ENCODE measurements at regions not wholly inside any gene's neighbourhood (a gene's known extent, or its start where the extent isn't known, plus 50 kb on each side); places are given as distances from the start of the nearest gene placed in this dataset.

DNA sequence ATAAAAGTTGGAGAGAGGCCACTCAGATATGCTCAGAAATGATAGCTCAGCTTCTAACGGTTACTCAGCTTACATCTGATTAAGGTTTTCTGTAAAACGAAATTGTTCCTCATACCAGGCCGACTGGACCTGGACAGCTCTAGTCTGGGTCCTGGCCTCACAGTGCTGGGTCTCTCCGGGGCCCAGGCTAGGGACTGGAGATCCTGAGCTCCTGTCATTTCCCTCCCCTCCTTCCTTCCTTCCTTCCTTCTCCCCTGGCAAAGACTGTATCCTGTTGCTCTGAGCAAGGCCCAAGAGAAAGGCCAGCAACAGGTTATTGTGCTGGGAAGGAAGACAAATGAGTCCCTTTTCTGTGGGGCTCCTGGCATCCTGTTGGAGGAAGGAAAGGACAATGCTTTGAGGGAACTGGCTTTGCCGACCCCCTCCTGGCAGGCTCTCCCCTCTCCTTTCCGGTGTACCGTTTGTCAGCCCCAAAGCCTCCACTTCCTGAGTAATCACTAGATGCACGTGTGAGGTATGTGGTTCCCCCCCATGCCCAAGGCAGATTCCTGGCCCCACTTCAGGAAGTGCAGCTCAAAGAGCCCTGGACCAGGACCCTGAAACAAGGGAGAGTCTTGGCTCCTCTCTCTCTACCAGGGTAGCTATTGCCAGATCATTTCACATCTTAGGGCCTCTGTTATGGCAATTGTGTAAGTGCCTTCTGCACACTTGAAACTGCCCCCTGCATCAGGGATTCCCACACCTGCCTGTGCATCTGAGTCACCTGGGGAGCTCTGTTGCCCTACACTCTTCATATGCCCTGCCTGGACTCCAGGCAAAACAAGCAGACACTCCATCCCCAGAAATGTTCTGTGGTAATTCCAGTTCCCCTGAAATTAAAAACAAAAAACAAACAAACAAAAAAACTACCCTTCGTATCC lies 212.7 kb upstream of the FGGY start:
- CTCF ChIA-PET, result interaction anchor here (0.7 kb wide), 1 partner anchor 552 kb away, joined by 4 read pairs; no protein-coding TSS in a partner anchor

GRCh38 chr1:59085101-59085500 lies 211.8 kb upstream of the FGGY start:
- CTCF ChIA-PET, result no interaction called here
- intact Hi-C loops (cut with micrococcal nuclease; ENCODE audit: unreplicated experiment), result no loop called here
- TF ChIP-seq, protein P1, sequence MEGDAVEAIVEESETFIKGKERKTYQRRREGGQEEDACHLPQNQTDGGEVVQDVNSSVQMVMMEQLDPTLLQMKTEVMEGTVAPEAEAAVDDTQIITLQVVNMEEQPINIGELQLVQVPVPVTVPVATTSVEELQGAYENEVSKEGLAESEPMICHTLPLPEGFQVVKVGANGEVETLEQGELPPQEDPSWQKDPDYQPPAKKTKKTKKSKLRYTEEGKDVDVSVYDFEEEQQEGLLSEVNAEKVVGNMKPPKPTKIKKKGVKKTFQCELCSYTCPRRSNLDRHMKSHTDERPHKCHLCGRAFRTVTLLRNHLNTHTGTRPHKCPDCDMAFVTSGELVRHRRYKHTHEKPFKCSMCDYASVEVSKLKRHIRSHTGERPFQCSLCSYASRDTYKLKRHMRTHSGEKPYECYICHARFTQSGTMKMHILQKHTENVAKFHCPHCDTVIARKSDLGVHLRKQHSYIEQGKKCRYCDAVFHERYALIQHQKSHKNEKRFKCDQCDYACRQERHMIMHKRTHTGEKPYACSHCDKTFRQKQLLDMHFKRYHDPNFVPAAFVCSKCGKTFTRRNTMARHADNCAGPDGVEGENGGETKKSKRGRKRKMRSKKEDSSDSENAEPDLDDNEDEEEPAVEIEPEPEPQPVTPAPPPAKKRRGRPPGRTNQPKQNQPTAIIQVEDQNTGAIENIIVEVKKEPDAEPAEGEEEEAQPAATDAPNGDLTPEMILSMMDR (IDR thresholded peaks at IDR 0.05; ENCODE audit: unreplicated experiment), result no peak
- Mint-ChIP-seq H3K9me3 (ENCODE audit: low read depth, unreplicated experiment) (peaks cover 4% of the 10 kb centered on the region), H3K4me1 (ENCODE audit: low read depth, unreplicated experiment) (no peaks in the 10 kb centered on the region), H3K27ac (ENCODE audit: unreplicated experiment) (no peak overlapping the region), H3K27me3 (ENCODE audit: unreplicated experiment) (no peaks in the 10 kb centered on the region), H3K36me3 (ENCODE audit: insufficient read depth, unreplicated experiment) (no peaks in the 10 kb centered on the region), H3K4me3 (ENCODE audit: low read depth, unreplicated experiment) (no peak overlapping the region)
- no TSS peak for BruUV-seq (replicated peaks)
- no peak for DNase-seq

More for the DNA sequence above, 212.7 kb upstream of the FGGY start:
- no peak overlapping the region for H3K27ac Mint-ChIP-seq (ENCODE audit: unreplicated experiment)
- H3K9me3 Mint-ChIP-seq (ENCODE audit: low read depth, unreplicated experiment), result peaks cover 4% of the 10 kb centered on the region
- H3K27me3 Mint-ChIP-seq (ENCODE audit: unreplicated experiment), result no peaks in the 10 kb centered on the region
- no peaks in the 10 kb centered on the region for H3K36me3 Mint-ChIP-seq (ENCODE audit: insufficient read depth, unreplicated experiment)
- H3K4me3 Mint-ChIP-seq (ENCODE audit: low read depth, unreplicated experiment), result no peak overlapping the region
- no TSS peak for BruUV-seq (replicated peaks)
- TF ChIP-seq, protein P1 (IDR thresholded peaks at IDR 0.05; ENCODE audit: unreplicated experiment), result no peak
- intact Hi-C loops (cut with micrococcal nuclease; ENCODE audit: unreplicated experiment), result no loop called here
- peaks cover 7% of the 10 kb centered on the region for H3K4me1 Mint-ChIP-seq (ENCODE audit: low read depth, unreplicated experiment)
- DNase-seq, result no peak

- H3K27me3 Mint-ChIP-seq (ENCODE audit: unreplicated experiment), result no peaks in the 10 kb centered on the region
- BruUV-seq (replicated peaks), result no TSS peak
- intact Hi-C loops (cut with micrococcal nuclease; ENCODE audit: unreplicated experiment), result no loop called here
- TF ChIP-seq, protein P1 (IDR thresholded peaks at IDR 0.05; ENCODE audit: unreplicated experiment), result no peak
- CTCF ChIA-PET, result no interaction called here
- H3K36me3 Mint-ChIP-seq (ENCODE audit: insufficient read depth, unreplicated experiment), result no peaks in the 10 kb centered on the region
- no peak overlapping the region for H3K4me3 Mint-ChIP-seq (ENCODE audit: low read depth, unreplicated experiment)
- H3K4me1 Mint-ChIP-seq (ENCODE audit: low read depth, unreplicated experiment), result peaks cover 8% of the 10 kb centered on the region
- H3K27ac Mint-ChIP-seq (ENCODE audit: unreplicated experiment), result no peak overlapping the region
- DNase-seq, result no peak
- H3K9me3 Mint-ChIP-seq (ENCODE audit: low read depth, unreplicated experiment), result peaks cover 4% of the 10 kb centered on the region
These were observed 207.7 kb upstream of the FGGY start for GRCh38 chr1:59089036-59089798.

DNA sequence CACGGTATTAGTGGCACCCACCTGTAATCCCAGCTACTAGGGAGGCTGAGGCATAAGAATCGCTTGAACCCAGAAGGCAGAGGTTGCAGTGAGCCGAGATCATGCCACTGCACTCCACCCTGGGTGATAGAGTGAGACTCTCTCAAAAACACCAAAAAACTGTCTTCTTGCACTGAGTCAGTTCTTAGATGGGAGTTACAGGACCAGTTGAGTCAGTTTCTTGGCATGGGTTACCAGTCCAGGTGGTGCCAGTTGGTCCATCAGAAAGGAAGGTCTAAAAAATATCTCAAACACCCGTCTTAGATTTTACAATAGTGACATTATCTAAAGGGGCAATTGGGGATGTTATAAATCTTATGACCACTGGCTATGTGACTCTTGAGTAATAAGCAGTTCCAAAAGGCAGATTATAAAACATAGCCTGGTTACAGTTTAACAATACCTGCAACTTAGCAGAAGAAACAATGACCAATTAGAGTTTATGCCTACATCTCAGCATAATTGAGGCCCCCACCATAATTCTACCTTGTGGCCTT lies 206.9 kb upstream of the FGGY start:
- H3K9me3 Mint-ChIP-seq (ENCODE audit: low read depth, unreplicated experiment), result peaks cover 4% of the 10 kb centered on the region

More for the DNA sequence above, 206.9 kb upstream of the FGGY start:
- Mint-ChIP-seq H3K36me3 (ENCODE audit: insufficient read depth, unreplicated experiment) (no peaks in the 10 kb centered on the region), H3K4me1 (ENCODE audit: low read depth, unreplicated experiment) (peaks cover 8% of the 10 kb centered on the region), H3K4me3 (ENCODE audit: low read depth, unreplicated experiment) (no peak overlapping the region), H3K27ac (ENCODE audit: unreplicated experiment) (no peak overlapping the region), H3K27me3 (ENCODE audit: unreplicated experiment) (no peaks in the 10 kb centered on the region)
- TF ChIP-seq, protein P1 (IDR thresholded peaks at IDR 0.05; ENCODE audit: unreplicated experiment), result no peak
- intact Hi-C loops (cut with micrococcal nuclease; ENCODE audit: unreplicated experiment), result no loop called here
- CTCF ChIA-PET, result no interaction called here
- BruUV-seq (replicated peaks), result no TSS peak
- no peak for DNase-seq

Data from Calu3 (cell line).